Hematopoietic multipotent progenitor cell treated with erythropoietin and hydrocortisone succinate and interleukin-3 and kit ligand, for 6 days (in vitro differentiated cells): ENCODE measurements at regions not wholly inside any gene's neighbourhood (a gene's known extent, or its start where the extent isn't known, plus 50 kb on each side); places are given as distances from the start of the nearest gene placed in this dataset.
"Not testable (repeated sequence)": the region's sequence is repeated elsewhere in the genome, so short reads cannot be mapped to it uniquely, and the experiment has no call there.

Experiments used
- DNase-seq: peaks from one replicate; pipeline ENCODE4 v3.0.0-alpha.2; 2015

GRCh38 chr15:53209396-53210042 is 419.4 kb upstream of the ONECUT1 start:
- no peak for DNase-seq

GRCh38 chr15:53208751-53209150 is 418.6 kb upstream of the ONECUT1 start:
- DNase-seq: no peak

- no peak for DNase-seq
Measured at GRCh38 chr15:53203454-53203853, 413.3 kb upstream of the ONECUT1 start.

- DNase-seq: no peak
Measured at GRCh38 chr15:53202876-53203275, 412.7 kb upstream of the ONECUT1 start.

- DNase-seq: peak; percentile 72
Measured at GRCh38 chr15:53197426-53197839, 407.3 kb upstream of the ONECUT1 start.

GRCh38 chr15:53196788-53197187 is 406.7 kb upstream of the ONECUT1 start:
- no peak for DNase-seq

- no peak for DNase-seq
Measured at GRCh38 chr15:53196242-53196641, 406.1 kb upstream of the ONECUT1 start.

- peak; percentile 63 for DNase-seq
Measured at GRCh38 chr15:53193149-53193548, 403.0 kb upstream of the ONECUT1 start.

- DNase-seq: no peak
Measured at GRCh38 chr15:53189860-53190259, 399.7 kb upstream of the ONECUT1 start.

- DNase-seq: not testable (repeated sequence)
Measured at GRCh38 chr15:53183449-53183848, 393.3 kb upstream of the ONECUT1 start.

- no peak for DNase-seq
Measured at GRCh38 chr15:53171571-53171970, 381.4 kb upstream of the ONECUT1 start.

- no peak for DNase-seq
Measured at GRCh38 chr15:53166684-53167201, 376.6 kb upstream of the ONECUT1 start.

- DNase-seq: no peak
Measured at GRCh38 chr15:53165988-53166683, 376.0 kb upstream of the ONECUT1 start.

GRCh38 chr15:53160092-53160704 is 370.1 kb upstream of the ONECUT1 start:
- no peak for DNase-seq

GRCh38 chr15:53159458-53159857 is 369.3 kb upstream of the ONECUT1 start:
- DNase-seq: no peak

GRCh38 chr15:53158995-53159394 is 368.9 kb upstream of the ONECUT1 start:
- DNase-seq: no peak

- DNase-seq: peak; percentile 4
Measured at GRCh38 chr15:53133255-53133850, 343.2 kb upstream of the ONECUT1 start.

GRCh38 chr15:53130943-53131342 is 340.8 kb upstream of the ONECUT1 start:
- no peak for DNase-seq

- no peak for DNase-seq
Measured at GRCh38 chr15:53129121-53129904, 339.2 kb upstream of the ONECUT1 start.

- no peak for DNase-seq
Measured at GRCh38 chr15:53128652-53129051, 338.5 kb upstream of the ONECUT1 start.

- DNase-seq: no peak
Measured at GRCh38 chr15:53126144-53126543, 336.0 kb upstream of the ONECUT1 start.

GRCh38 chr15:53122818-53123217 is 332.7 kb upstream of the ONECUT1 start:
- DNase-seq: no peak

- DNase-seq: not testable (repeated sequence)
Measured at GRCh38 chr15:53116915-53117314, 326.8 kb upstream of the ONECUT1 start.
